Suppressor macrophage treated with lipopolysaccharide for 4 hours (primary cell): ENCODE measurements at regions not wholly inside any gene's neighbourhood (a gene's known extent, or its start where the extent isn't known, plus 50 kb on each side); places are given as distances from the start of the nearest gene placed in this dataset.

Source experiments
- DNase-seq: peaks from one replicate; pipeline ENCODE4 v3.0.0-alpha.2; 2020

DNA sequence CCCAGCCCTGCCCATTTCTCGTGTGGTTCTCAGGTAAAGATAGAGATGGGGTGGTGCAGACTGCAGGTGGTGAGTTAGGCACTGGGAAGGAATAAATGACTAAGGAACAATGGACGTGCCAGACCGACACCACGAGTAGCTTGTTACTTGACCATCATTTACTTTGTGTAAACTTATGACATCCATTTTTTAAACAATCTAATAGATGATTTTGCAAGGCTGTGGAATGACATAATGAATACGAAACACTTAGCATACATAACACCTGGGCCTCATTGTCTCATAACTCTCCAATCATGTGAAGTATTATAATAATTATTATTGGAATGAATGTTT, 137.3 kb upstream of the CPEB2 start:
- DNase-seq: no peak

DNA sequence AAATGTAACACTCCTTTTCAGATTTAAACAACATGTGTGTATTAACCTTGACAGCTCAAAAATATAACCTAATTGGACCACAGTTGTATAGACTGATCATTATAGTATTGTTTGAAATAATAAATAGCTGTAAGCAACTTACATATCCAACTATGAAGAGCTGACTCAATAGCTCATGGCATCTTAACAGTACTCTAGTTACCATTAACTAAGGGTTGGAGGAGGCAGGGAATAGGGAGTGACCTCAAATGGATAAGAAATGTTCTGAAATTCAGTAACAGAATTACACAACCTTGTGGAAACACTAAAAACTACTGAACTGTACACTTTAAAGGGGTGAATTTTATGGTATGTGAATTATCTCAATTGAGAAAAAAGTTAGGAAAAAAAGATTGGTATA, 136.5 kb upstream of the CPEB2 start:
- peak; percentile 32 for DNase-seq

DNA sequence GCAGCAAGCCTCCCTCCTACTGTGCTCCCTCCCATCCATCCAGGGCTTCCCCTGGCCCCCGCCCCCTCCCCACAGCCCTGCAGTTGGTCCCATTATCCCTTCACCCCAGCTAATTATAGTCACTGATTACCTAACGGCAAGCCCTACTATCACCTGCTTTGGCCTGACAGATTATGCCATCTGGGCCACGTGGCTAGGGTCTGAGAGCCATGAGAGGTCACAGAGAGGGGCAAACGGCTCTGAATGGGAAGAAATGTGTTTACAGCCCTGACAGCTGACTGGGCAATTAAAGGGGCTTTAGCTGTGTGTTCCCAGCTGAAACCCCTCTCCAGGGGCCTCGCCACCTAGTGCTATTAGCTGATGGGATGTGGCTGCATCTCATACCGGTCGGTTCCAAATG, 134.4 kb upstream of the CPEB2 start:
- no peak for DNase-seq

DNA sequence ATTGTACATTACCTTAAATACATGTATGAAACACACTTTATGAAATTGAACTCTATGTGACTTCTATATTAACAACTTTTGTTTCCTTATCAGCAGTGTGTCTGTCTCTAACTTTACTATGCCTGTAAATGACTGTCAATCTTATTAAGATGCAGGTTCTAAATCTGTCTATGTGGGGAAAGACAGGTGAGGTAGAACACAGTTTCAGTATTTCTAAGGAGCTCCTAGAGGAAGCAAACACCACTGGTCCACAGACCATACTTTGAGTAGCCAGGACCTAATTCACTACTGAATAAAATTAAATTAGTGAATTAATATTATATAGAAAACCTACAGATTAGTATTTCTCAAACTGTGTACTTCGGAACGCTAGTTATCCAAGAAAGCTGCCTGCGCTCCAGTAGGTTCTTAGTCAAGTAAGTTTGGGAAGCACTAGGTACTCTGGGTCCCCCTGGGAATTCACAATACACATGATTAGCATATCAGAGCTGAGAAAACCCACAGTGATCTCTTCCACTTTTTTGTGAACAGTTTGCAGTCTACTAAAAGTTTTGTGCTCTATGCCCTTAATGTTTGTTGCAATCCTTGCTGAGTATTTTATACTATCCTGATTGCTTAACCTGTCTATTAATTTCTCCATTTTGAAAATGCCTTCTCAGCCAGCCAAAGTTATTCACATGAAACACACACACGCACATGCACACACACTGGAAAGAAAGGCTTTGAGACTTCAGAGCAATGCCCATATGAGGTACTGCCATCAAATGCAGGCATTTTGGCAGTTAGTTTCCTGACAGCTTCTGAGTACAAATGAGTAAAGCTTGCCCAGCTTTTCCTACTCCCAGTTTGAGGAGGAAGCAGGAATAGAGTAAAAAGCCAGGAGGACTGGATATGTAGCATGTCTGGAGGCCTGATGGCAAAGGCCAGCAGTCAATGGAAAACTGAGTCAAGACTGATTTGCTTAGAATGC, 133.6 kb upstream of the CPEB2 start:
- DNase-seq: no peak

DNA sequence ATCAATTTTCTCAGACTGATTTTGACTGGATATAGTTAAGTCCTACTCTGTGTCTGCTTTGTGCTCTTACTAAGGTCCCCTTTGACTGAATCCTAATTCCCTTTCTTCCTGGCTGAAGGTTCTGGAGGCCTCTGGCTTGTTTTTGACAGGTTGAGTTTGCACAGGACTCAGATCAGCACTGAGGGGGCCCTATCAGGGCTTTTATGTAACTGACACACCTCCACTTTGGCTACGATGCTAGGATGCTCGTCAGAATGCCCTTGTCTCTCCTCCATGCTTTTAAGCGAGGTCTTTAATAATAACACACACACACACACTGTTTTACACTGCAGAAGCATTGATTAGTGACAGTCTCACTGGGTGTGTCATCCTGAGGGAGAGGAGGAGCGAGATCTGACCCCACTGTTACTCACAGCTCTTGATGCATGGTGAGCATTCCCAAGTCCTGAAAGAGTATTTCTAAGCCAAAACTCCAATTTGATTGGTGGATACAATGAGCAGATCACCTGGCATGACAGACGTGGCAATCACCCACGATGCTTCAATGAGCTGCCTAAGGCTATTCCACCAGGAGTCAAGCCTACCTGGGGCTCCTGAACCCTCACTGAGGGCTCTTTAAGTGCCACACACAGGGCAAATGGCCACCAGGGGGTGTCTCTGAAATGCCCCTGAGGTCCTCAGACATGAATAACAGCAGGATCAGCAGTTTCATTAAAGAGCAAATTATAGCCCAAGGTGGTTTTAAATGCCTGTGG, 130.4 kb upstream of the CPEB2 start:
- DNase-seq: peak; percentile 56

DNA sequence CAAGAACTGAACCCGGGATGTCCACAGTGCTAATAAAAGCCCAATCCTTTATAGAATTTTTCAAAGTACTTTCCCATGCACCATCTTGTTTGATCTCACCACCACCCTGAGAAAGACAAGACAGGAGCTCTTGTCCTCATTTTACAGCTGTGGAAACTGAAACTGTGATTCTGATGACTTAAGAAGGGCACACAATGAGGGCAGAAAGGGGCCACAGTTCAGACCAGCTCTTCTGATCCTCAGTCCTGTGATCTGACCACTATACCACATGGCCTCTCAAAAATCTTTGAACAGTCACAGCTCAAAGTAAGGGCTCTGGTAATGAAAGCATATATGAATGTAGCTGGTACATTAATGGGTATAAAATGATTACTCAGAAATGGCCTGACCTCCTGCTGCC, 127.3 kb upstream of the CPEB2 start:
- DNase-seq: peak; percentile 72

DNA sequence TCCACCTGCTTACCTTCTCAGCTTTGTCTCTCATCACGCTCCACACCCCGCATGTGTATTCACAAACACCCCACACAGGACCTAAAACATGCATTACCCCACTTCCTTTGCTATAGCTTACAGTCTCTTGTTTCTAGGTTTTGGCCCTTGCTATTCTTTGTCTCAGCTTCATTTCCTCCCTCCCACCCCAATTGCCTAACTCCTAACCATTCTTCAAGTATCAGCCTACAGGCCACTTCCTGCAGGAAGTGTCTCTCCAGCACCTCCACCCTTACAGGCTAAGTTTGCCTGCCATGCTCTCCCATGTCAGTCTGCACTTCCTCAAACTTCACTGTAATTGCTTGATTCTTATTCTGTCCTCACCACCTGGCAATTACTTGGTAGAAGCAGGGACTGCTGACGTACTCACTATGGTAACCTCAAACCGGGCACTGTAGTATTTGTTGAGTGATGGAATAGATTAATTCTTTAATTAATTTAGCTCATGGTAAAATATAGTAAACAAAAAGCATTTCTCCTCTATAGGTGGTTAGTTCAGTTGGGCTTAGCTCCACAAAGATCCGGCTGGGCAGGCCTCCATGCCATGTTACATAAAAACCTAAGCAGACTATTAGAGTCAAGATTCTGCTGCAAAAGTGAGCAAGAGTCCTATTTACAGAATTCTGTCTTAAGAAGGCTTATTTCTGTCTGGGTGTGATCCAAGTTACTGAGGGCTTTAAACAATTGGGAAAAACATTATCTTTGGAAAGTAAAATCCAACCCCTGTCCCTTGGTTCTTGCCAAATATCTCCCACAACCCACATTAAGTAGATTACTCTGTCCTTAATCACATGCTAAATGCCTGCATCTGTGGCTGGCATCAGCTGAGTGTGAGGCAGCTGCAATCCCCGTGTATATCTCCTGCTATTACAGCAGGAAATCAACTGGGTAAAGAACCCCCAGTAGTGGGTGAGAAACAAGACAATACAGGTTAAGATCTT, 124.7 kb upstream of the CPEB2 start:
- peak; percentile 80 for DNase-seq

DNA sequence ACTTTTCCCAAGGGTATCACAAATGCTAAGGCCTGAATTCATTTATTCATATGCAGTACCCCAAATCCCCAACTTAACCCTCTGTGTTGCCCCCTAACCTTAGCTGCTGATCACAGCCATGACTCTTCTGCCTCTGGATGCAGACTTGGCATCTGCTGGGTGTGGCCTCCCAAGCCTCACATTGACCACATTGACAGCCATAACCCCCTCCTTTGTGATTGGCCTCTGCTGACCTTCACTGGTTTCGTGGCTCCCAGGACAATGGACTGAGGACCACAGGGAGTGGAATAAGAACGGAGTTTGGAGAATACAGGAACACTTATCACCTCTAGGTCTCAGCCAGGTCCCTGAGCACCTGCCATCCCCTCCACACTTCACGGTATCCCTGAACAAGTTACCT, 123.6 kb upstream of the CPEB2 start:
- DNase-seq: no peak

DNA sequence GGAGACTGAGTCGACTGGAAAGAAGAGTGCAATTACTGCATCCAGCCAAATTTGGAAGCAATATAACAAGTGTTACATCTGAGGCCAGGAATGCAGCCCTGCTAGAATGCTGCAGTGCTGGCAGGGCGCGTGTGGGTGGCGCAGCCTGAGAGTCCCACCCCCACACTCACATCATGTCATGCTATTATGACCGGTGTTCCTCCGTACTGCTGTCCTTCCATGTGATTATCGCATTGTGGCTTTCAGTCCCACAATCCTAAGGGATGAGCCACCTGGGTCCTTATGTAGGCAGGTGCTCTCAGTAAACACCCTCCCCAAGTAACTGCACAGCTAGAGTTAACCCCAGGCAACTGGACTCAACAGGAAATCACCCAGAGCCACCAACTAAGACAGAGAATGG, 122.6 kb upstream of the CPEB2 start:
- DNase-seq: no peak

DNA sequence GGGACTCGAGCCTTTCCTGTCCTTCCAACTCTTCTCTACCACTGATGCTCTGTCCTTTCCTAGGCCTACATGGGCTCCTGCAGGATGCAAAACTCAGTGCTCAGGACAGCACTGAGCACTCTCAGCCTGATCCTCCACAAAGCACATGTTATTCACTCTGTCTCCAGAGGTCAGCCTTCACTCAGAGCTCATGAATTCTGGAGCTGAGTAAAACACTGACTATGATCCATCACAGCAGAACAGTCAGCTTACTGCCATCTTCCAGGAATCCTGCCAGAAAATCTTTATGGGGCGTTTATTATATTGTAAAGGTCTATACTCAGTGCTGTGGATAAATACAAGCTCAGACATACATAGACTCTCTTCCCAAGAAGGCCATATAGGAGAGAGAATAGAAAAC, 121.5 kb upstream of the CPEB2 start:
- no peak for DNase-seq

DNA sequence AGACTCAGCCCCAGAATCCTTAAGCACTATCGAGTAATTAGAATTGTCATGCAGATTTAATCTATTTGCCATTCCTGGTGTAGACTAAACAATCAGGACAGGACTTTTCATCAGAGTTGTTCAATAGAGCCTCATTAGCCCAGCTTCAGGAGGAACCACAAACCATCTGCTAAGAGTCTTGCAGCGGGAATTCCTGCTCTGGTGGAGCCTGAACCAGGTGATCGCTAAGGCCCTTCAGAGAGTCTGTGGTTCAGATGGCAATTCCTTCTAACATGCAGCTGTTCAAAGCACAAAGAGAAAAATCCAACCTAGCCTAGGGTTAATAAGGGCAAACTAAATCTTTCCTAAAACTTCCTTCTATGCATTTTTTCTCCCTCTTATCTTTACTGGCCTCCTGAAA, 119.1 kb upstream of the CPEB2 start:
- no peak for DNase-seq

DNA sequence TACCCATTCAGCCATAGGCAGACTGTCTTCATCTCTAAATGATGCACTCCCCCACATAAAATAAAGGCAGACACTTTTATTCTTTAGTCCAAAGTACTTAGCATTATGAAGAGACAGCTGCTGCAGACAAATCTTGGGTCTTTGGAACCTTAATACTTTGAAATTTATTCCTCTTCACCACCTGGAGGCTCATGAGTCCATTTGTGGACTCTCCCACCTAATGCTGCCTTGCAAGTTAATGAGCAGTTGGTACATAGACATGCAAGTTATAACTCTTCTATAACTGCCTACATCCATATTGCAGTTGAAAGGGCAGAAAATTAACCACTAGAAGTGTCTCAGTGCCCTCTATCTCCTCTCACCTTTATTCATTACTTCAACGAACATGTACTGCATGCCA, 118.6 kb upstream of the CPEB2 start:
- DNase-seq: no peak

DNA sequence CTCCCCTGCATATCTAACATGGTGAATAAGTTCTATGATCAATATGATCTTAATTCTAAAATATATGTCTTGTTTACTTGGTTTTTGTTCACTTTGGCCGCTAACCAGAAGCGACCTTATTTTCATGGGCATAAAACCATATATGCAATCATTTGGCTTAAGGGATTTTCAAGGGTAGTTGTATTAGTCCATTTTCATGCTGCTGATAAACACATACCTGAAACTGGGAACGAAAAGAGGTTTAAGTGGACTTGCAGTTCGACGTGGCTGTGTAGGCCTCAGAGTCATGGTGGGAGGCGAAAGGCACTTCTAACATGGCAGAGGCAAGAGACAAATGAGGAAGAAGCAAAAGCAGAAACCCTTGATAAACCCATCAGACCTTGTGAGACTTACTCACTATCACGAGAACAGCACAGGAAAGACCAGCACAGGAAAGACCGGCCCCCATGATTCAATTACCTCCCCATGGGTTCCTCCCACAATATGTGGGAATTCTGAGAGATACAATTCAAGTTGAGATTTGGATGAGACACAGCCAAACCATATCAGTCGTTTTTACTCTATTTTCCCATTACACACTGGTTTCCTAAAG, 114.3 kb upstream of the CPEB2 start:
- peak; percentile 77 for DNase-seq

DNA sequence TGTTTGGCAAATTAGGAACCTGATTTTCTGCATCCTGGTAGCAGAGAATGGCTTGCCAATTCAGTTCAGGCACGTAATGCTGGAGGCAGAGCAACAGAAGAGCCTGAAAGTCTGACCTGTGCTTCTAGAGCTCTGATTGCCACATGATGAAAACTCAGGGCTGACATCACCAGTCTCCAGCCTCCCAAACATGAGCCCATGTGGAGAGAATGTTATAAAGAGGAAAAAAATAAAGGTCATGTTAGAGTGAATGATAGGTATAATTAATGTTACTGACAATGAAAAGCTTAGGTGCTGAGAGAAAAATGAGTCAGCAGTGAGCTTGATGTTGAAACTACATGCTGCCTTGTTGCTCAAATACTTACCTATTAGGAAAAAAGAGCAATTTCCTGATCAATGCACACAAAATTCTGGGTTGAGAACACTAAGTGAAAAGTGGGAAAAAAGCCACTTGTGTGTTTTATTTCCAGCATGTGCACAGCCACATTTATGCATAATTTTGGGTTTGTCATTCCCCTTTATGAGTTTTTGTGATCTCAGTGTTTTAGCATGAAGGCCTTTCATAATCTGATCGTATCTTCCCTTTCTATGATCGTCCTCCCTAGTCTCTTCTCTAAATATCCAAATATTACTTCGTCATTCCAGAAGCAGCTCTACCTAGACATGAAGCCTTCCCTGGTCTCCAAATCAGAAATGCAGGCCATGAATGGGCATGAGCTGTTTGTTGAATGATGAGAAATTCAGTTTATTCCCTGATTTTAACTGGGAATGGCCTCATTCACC, 113.3 kb upstream of the CPEB2 start:
- peak; percentile 62 for DNase-seq

DNA sequence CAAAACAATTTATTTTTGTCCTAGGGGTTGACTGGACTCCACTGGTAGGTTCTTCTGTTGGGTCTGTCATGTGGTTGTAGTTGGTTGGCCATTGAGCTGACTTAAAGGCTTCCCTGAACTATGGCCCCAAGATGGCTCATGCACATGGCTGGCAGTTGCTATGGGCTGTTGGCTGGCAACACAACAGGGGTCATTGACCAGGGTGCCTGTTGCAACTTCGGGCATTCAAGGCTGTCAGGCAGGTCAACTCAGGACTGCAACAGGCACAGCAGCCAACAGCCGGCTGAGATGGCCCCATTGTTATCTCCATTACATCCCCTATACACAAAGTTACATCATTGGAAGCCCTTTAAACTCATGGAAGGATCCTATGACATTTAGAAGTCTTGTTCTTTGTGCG, 109.7 kb upstream of the CPEB2 start:
- no peak for DNase-seq

DNA sequence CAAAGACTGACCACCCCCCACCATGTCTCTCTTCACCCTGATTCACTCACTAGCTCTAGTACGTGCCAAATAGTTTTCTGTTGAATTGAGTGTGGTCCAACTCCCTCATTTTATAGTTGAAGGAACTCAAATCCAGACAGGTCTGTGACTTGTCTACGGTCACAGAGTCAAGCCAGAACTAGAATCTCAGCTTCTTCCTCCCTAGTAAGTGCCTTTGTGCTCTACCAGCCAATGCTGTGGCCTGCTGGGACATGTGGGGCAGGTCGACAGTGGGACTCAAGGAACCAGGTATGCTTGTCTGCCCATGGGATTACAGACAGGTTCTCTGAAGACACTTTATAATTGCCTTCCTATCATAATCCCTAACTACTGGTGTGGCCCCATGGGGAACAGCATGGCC, 108.6 kb upstream of the CPEB2 start:
- DNase-seq: no peak

DNA sequence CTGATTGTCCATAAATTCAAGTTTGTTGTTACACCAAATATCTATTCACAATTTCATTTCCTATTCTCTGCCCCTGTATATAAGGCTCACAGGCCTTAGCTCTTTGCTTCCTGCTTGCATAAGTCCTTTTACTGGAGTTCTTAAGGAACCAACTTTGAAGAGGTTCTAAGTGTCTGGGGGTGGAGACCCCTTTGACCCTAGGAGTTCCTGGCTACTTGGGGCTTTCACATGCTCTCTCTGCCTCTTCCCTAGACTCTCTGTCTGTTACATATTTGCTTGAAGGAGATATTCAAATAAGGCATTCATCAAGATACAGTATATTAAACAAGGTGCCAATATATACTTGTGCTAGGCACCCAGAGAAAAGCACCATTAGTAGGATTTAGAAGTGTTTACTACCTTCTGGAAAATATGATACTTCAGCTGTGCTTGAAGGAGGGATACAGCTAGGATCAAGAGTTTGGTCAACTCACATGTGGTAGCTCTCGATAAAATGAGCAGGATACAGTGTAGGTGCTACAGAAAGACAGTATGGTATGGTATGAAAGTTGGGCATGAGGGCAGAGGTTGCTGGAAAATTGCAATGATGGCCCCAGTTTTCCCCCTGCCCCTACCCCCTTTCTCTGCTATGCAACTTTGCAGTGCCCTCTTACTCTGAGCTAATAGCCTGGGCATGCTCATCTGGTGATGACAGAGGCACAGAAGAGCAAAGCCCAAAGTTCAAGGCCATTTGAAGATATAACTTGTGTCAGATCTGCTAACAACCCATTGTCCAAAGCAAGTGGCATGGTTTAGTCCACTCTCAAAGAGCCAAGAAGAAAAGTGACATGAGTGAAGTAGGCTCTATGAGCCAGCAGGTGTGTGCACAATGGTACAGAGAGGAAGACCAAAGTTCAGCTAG, 107.6 kb upstream of the CPEB2 start:
- no peak for DNase-seq

DNA sequence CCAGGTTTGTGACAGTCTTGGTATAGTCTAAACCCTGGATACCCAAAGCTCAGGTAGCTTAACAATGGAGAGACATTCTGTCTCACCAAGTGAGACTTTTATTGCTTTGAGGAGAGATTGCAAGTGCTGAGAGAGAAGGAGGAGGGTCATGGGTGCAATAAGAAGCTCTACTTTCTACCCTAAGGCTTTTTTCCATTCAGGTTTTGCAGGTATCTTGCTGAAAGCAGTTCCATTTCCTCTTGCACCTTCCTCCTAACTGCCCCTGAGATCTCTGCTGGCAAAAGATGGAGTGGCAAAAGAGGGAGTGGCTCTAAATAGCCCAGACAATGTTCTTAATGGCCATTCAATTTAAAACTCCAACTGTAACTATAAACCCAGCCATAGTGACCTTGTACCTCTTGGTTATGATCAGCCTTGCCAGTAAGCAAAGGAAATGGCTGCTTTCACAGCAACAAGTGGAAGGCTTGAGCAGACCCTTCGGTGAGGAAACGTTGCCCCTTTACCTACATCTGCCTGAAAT, 105.6 kb upstream of the CPEB2 start:
- DNase-seq: no peak

DNA sequence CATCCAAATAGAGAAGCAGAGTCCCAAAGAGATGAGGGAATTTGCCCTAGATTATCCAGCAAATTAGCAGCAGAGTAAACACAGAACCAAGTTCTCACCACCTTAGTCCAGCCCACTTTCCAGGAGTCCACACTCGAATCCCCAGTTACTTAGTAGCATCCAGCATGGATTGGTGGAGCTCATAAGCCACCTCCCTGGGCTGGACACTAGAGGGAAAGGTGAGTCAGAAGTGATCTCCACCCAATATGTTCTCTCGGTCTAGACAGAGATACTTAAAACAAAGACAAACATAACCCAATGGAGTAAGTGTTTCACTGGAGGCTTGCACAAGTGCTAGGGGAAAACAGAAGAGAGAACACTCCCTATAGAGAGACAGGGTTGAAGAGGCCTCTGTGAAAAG, 105.1 kb upstream of the CPEB2 start:
- DNase-seq: no peak

DNA sequence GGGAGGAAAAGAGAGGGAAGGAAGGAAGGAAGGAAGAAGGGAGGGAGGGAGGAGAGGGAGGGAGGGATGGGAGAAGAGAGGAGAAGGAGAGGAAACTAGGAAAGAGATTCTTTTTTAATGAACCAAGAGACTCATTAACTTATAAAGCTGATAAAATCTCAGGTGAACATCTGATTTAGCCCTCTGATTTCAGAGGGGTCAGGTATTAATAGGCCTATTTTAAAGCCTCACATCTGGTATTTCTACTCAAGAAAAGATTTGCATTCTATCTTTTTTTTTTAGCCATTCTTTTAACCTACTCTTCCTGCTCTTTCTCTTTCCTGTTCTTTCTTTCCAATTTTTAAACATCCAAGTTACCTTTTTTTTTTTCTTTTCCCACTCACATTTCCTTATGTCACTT, 103.3 kb upstream of the CPEB2 start:
- no peak for DNase-seq

DNA sequence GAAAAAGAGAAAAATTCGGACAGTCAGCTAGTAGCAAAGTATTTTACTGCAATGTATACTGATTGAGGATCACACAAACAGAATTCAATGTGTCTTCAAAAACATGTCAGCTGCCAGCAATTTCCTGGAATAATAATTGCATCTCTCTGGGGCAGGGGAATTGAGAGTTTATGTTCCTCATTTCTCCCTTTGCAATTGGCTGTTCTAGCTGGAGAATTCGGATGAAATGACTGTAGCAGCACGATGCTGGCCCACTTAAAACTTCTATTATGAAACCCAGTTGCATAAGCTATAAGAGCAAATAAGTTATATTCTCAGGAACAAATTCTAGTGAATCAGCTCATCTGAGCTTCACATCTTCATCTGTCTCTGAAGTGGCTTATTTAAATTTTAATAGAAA, 99.9 kb upstream of the CPEB2 start:
- peak; percentile 66 for DNase-seq
